ENCODE measurements at regions not wholly inside any gene's neighbourhood (a gene's known extent, or its start where the extent isn't known, plus 50 kb on each side); places are given as distances from the start of the nearest gene placed in this dataset.

- intact Hi-C loops (cut with micrococcal nuclease) = loop anchor here (1.0 kb wide), 1 partner anchor 130 kb away; no protein-coding TSS in a partner anchor
- CTCF ChIA-PET = no interaction called here
- H3K9me3 Mint-ChIP-seq = peaks cover 6% of the 10 kb centered on the region
- DNase-seq = peak; percentile 71
- H3K4me1 Mint-ChIP-seq (ENCODE audit: low read depth) = no peaks in the 10 kb centered on the region
- H3K27ac Mint-ChIP-seq = no peak overlapping the region
- H3K27me3 Mint-ChIP-seq (ENCODE audit: low read depth) = peaks cover 15% of the 10 kb centered on the region
- no peaks in the 10 kb centered on the region for H3K36me3 Mint-ChIP-seq (ENCODE audit: low read depth)
- H3K4me3 Mint-ChIP-seq = no peak overlapping the region
Measured at GRCh38 chr1:209435654-209436566, 147.6 kb upstream of the CAMK1G start.

GRCh38 chr1:209439828-209440227 is 143.7 kb upstream of the CAMK1G start:
- CTCF ChIA-PET = no interaction called here
- no peak for DNase-seq
- peaks cover 6% of the 10 kb centered on the region for H3K9me3 Mint-ChIP-seq
- H3K36me3 Mint-ChIP-seq (ENCODE audit: low read depth) = no peaks in the 10 kb centered on the region
- intact Hi-C loops (cut with micrococcal nuclease) = no loop called here
- H3K4me3 Mint-ChIP-seq = no peak overlapping the region
- peaks cover 8% of the 10 kb centered on the region for H3K27me3 Mint-ChIP-seq (ENCODE audit: low read depth)
- no peaks in the 10 kb centered on the region for H3K4me1 Mint-ChIP-seq (ENCODE audit: low read depth)
- no peak overlapping the region for H3K27ac Mint-ChIP-seq

- Mint-ChIP-seq H3K9me3 (peaks cover 6% of the 10 kb centered on the region), H3K4me1 (ENCODE audit: low read depth) (no peaks in the 10 kb centered on the region), H3K36me3 (ENCODE audit: low read depth) (no peaks in the 10 kb centered on the region), H3K27me3 (ENCODE audit: low read depth) (peaks cover 3% of the 10 kb centered on the region), H3K4me3 (no peak overlapping the region), H3K27ac (no peak overlapping the region)
- intact Hi-C loops (cut with micrococcal nuclease) = no loop called here
- DNase-seq = no peak
- CTCF ChIA-PET = no interaction called here
Measured at GRCh38 chr1:209443361-209443931, 140.1 kb upstream of the CAMK1G start.

- CTCF ChIA-PET = interaction anchor here (0.5 kb wide), 1 partner anchor 95 kb away, joined by 3 read pairs; no protein-coding TSS in a partner anchor
- H3K4me3 Mint-ChIP-seq = no peak overlapping the region
- H3K27me3 Mint-ChIP-seq (ENCODE audit: low read depth) = peaks cover 3% of the 10 kb centered on the region
- no peaks in the 10 kb centered on the region for H3K4me1 Mint-ChIP-seq (ENCODE audit: low read depth)
- no peaks in the 10 kb centered on the region for H3K36me3 Mint-ChIP-seq (ENCODE audit: low read depth)
- no peak overlapping the region for H3K27ac Mint-ChIP-seq
- no peak for DNase-seq
- H3K9me3 Mint-ChIP-seq = peaks cover 6% of the 10 kb centered on the region
- intact Hi-C loops (cut with micrococcal nuclease) = no loop called here
Measured at GRCh38 chr1:209443975-209444651, 139.4 kb upstream of the CAMK1G start.

GRCh38 chr1:209444961-209445360 is 138.6 kb upstream of the CAMK1G start:
- Mint-ChIP-seq H3K9me3 (peaks cover 2% of the 10 kb centered on the region), H3K36me3 (ENCODE audit: low read depth) (no peaks in the 10 kb centered on the region), H3K4me1 (ENCODE audit: low read depth) (no peaks in the 10 kb centered on the region), H3K27ac (no peak overlapping the region), H3K4me3 (no peak overlapping the region), H3K27me3 (ENCODE audit: low read depth) (peaks cover 2% of the 10 kb centered on the region)
- no peak for DNase-seq
- intact Hi-C loops (cut with micrococcal nuclease) = no loop called here
- CTCF ChIA-PET = no interaction called here

GRCh38 chr1:209445576-209445975 is 137.9 kb upstream of the CAMK1G start:
- CTCF ChIA-PET = no interaction called here

GRCh38 chr1:209446356-209446755 is 137.2 kb upstream of the CAMK1G start:
- H3K36me3 Mint-ChIP-seq (ENCODE audit: low read depth) = no peaks in the 10 kb centered on the region
- no peak for DNase-seq
- H3K27me3 Mint-ChIP-seq (ENCODE audit: low read depth) = no peaks in the 10 kb centered on the region
- CTCF ChIA-PET = no interaction called here
- no peaks in the 10 kb centered on the region for H3K4me1 Mint-ChIP-seq (ENCODE audit: low read depth)
- H3K4me3 Mint-ChIP-seq = no peak overlapping the region
- no peaks in the 10 kb centered on the region for H3K9me3 Mint-ChIP-seq
- no peak overlapping the region for H3K27ac Mint-ChIP-seq
- intact Hi-C loops (cut with micrococcal nuclease) = no loop called here

More at GRCh38 chr1:209445576-209445975, 137.9 kb upstream of the CAMK1G start:
- intact Hi-C loops (cut with micrococcal nuclease) = no loop called here
- Mint-ChIP-seq H3K27me3 (ENCODE audit: low read depth) (no peaks in the 10 kb centered on the region), H3K9me3 (no peaks in the 10 kb centered on the region), H3K4me1 (ENCODE audit: low read depth) (no peaks in the 10 kb centered on the region), H3K27ac (no peak overlapping the region), H3K36me3 (ENCODE audit: low read depth) (no peaks in the 10 kb centered on the region), H3K4me3 (no peak overlapping the region)
- no peak for DNase-seq

- no peaks in the 10 kb centered on the region for H3K9me3 Mint-ChIP-seq
- no peaks in the 10 kb centered on the region for H3K4me1 Mint-ChIP-seq (ENCODE audit: low read depth)
- no peak overlapping the region for H3K4me3 Mint-ChIP-seq
Measured at GRCh38 chr1:209454340-209454994, 129.0 kb upstream of the CAMK1G start.

GRCh38 chr1:209455145-209455544 is 128.4 kb upstream of the CAMK1G start:
- Mint-ChIP-seq H3K27me3 (ENCODE audit: low read depth) (peaks cover 7% of the 10 kb centered on the region), H3K27ac (no peak overlapping the region), H3K4me1 (ENCODE audit: low read depth) (no peaks in the 10 kb centered on the region), H3K4me3 (no peak overlapping the region), H3K36me3 (ENCODE audit: low read depth) (no peaks in the 10 kb centered on the region), H3K9me3 (no peaks in the 10 kb centered on the region)
- no peak for DNase-seq
- CTCF ChIA-PET = no interaction called here
- intact Hi-C loops (cut with micrococcal nuclease) = no loop called here

More at GRCh38 chr1:209454340-209454994, 129.0 kb upstream of the CAMK1G start:
- intact Hi-C loops (cut with micrococcal nuclease) = no loop called here
- peaks cover 6% of the 10 kb centered on the region for H3K27me3 Mint-ChIP-seq (ENCODE audit: low read depth)
- no peak overlapping the region for H3K27ac Mint-ChIP-seq
- CTCF ChIA-PET = no interaction called here
- H3K36me3 Mint-ChIP-seq (ENCODE audit: low read depth) = no peaks in the 10 kb centered on the region
- DNase-seq = no peak

GRCh38 chr1:209455661-209456358 is 127.7 kb upstream of the CAMK1G start:
- no peak overlapping the region for H3K27ac Mint-ChIP-seq
- peaks cover 9% of the 10 kb centered on the region for H3K27me3 Mint-ChIP-seq (ENCODE audit: low read depth)
- peaks cover 2% of the 10 kb centered on the region for H3K9me3 Mint-ChIP-seq
- intact Hi-C loops (cut with micrococcal nuclease) = no loop called here
- CTCF ChIA-PET = no interaction called here
- no peaks in the 10 kb centered on the region for H3K4me1 Mint-ChIP-seq (ENCODE audit: low read depth)
- no peak overlapping the region for H3K4me3 Mint-ChIP-seq
- no peak for DNase-seq
- H3K36me3 Mint-ChIP-seq (ENCODE audit: low read depth) = no peaks in the 10 kb centered on the region

- Mint-ChIP-seq H3K27ac (no peak overlapping the region), H3K9me3 (peaks cover 4% of the 10 kb centered on the region), H3K4me3 (no peak overlapping the region), H3K4me1 (ENCODE audit: low read depth) (no peaks in the 10 kb centered on the region), H3K27me3 (ENCODE audit: low read depth) (peaks cover 10% of the 10 kb centered on the region), H3K36me3 (ENCODE audit: low read depth) (no peaks in the 10 kb centered on the region)
- no peak for DNase-seq
- intact Hi-C loops (cut with micrococcal nuclease) = no loop called here
- CTCF ChIA-PET = no interaction called here
Measured at GRCh38 chr1:209456878-209457277, 126.6 kb upstream of the CAMK1G start.

All from activated naive CD4-positive, alpha-beta T cell treated with anti-CD3 and anti-CD28 coated beads for 36 hours (primary cell).